NCI-H2107 treated with DMSO at 0.1 percent for 48 hours (cell line): ENCODE measurements at regions not wholly inside any gene's neighbourhood (a gene's known extent, or its start where the extent isn't known, plus 50 kb on each side); places are given as distances from the start of the nearest gene placed in this dataset.

Source experiments
- DNase-seq: peaks from one replicate; lab custom pipeline; 2025; ENCODE audit not compliant: unreplicated experiment; lab: John Stamatoyannopoulos, UW

DNA sequence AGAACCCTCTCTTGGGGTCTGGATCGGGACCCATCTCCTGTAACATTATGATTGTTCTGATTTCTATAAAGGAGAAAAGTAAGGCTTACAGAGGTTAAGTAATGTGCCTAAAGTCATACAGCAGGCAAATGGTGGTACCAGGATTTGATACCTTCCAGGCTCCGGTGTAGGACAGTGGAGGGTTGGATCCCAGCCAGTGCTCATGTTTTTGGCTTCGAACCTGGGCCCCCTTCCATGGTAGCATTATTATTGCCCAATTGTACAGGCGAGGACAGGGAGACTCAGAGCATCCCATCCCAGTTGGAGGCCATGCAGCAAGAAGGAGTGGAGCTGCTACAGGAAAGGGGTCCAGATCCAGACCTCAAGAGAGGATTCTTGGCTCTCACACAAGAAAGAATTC lies 202.7 kb downstream of the TFAP2C start:
- DNase-seq, result no peak

DNA sequence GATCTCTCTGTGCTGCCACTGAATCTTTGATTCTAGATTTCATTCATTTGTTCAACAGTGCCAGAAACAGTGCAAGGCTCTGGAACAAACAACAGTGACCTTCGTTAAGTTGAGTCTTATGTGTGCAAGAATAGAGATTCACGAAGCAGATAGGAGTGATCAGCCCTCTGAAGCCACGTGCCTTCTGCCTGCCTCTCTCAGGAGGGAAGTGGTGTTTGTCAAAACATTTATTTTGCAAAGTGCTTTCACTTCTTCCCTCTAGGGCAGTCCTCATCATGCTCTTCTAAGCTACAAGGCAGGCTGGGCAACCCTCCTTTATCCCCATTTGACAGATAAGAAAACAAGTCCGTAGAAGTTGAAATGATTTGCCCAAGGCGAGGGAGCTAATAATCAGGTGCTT lies 204.3 kb downstream of the TFAP2C start:
- no peak for DNase-seq

DNA sequence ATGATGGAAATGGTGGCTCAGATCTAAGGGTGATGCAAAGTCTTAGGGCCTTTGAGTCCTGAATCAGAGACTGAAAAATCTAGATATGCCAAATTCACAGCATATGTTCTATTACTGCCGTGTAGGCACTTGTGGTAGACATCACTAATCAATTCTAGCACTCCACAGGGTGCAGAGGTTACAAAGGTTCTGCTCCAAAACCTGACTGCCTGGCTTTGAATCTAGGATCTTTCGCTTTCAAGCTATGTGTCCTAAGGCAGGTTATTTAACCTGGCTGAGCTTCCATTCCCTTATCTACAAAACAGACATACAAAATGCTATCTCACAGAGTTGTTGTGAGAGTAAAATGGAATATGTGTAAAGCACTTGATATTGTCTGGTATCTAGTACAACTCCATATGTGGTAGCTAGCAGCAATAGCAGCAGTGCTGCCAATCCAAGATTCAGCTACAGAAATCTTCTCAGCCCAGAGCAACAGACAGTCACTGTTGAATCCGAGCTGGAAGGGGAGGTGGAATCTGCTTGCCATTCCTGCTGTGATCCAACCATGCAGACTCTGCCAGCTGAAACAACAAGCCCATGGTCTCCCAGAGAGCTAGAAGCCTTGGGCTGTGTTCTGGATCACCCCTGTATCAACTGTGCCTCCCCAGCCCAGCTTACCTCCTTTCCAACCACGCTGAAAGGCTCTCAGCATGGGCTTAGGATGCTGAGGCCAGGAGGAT lies 206.9 kb downstream of the TFAP2C start:
- no peak for DNase-seq

DNA sequence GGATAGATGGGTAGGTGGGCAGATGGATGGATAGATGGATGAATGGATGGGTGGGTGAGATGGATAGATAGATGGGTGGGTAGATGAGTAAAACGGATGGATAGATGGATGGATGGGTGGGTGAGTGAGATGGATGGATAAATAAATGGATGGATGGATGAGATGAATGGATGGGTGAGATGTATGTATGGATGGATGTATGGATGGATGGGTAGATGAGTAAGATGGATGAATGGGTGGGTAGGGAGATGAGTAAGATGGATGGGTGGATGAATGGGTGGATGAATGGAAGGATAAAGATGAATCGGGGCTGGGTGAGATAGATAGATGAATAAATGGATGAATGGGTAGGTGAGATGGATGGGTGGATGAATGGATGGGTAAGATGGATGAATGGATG lies 210.1 kb downstream of the TFAP2C start:
- no peak for DNase-seq

DNA sequence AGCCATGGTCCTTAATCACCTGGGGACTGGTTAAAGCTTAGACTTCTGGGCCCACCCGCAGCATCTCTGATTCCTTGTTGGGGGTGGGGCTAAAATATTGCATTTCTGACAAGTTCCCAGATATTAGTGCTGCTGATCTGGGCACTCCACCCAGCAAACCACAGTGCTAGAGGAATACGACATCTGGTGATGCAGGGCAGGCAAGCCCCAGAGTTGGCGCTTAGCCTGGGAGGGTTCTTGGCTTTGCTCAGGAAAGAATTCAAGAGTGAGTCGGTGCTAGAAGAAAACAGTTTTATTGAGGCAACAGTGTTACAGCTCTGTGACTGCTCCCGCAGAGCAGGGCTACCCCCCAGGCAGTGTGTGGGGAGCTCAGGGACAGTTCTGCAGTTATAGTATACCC lies 210.7 kb downstream of the TFAP2C start:
- no peak for DNase-seq

DNA sequence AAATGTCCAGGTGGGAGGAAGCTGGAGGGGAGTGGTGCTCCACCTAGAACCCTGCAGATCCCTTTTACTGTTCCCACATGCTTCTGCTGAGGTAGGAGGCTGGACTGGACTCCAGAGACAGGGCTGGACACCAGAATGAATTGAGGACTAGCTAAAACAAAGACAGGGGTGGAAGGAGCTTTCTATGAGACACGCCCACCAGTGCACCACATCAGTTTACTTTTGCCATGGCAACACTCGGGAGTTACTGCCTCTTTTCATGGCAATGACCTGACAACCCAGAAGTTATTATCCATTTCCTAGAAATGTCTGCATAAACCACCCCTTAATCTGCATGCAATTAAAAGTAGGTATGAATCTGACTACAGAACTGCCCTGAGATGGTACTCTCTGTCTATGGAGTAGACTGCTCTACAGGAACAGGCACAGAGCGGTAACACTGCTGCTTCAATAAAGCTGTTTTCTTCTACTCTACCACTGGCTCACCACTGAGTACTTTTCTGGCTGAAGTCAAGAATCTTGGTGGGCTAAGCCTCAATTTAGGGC lies 211.7 kb downstream of the TFAP2C start:
- DNase-seq, result no peak

DNA sequence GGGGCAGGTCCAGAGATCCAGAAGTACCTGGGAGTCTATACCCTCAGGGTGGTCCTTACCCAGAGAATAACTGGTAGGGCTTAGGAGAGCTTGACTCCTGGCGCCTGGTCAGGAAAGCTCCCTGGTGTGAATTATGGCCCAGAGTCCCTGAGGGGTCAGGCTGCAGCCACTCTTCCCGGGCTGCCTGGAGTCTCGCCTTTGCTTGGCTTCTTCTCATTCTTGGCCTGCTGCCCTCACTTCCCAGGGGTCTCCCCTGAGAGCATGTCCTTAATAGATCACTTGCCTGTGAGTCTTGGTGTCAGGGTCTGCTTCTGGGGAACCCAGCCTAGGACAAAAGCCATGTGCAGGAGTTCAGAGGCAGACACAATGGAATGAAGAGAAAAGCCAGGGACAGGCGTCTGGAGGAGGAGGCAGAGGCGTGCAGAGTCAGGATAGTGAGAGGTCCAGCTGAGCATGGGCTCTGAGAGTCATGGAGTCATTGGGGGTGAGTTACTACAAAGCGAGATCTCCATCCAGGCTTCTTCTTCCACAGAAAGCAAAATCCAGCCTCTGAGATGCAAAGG lies 212.3 kb downstream of the TFAP2C start:
- DNase-seq, result no peak

DNA sequence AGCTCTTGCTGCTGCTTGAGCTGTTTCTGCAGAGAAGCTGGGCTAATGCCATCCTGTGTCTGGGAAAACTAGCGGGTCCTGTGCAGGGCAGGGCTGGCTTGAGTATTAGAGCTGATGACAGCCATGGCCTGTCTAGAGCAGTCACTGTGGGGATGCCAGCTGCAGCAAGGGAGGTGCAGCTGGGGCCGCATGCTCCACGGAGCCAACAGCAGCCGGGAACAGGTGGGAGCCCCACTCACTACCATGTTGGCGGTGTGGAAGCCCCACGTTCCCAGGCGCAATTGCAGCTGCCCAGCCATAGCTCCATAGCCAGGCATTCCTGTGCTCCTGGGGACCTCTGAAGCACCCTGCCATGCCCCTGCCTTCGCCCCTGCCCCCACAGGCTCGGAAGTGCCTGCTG lies 212.9 kb downstream of the TFAP2C start:
- DNase-seq, result no peak

DNA sequence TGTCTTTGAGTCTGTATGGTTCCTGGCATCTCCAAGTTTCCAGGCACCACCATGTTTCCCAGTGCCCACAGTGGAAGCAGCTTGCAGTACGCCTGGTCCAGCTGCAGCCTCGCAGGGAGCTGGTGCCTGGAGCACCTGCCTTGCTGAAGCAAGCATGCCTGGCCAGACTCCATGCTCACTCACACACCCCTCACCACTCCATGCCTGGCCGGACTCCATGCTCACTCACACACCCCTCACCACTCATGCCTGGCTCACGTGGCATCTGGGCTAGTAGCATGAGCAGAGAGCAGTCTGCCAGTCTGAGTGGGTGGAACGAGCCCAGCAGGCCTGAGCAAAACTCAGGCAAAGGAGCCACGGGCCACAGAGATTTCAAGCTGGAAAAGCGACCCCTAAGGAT lies 214.3 kb downstream of the TFAP2C start:
- DNase-seq, result no peak

DNA sequence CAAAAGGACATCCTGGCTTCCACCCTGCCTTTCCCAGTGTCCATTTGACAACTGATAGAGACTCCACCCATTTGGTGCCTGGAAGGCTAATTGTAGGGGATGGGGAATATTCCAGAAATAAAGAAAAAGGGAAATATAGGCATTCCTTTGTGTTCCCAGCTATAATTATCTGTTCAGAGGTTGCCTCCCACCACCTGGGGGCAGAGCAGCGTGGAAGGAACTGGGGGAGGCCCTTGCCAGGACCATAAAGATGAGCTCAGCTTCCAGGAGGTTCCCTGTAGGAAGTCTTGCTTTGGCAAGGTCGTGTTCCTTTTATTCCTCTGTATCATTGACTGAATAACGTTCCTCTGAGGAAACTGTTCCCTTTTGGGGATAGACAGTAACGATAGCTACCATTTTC lies 214.7 kb downstream of the TFAP2C start:
- DNase-seq, result no peak

DNA sequence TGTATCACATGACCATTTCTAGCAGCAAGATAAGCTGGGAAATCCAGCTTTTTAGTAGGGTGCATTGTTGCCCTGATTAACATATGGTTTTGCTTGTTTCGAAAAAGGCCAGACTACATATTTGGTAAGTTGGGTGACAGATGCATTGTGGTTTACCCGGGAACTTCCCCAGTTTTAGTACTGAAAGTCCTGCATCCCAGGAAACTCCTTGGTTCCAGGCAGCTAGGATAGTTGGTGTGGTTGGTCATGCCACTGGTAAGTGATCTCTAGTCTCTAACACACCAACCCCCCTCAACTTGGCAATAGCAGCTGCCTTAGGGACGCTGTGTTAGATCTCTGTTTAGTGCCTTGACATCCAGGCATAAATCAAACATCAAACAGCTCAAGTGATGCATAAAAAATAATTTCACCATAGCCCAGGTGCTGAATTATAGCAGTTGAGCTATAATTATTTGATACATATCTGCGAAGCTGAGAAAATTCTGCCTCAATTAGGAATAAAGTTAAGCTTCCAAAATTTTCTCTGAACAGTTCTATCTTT lies 216.5 kb downstream of the TFAP2C start:
- DNase-seq, result no peak

DNA sequence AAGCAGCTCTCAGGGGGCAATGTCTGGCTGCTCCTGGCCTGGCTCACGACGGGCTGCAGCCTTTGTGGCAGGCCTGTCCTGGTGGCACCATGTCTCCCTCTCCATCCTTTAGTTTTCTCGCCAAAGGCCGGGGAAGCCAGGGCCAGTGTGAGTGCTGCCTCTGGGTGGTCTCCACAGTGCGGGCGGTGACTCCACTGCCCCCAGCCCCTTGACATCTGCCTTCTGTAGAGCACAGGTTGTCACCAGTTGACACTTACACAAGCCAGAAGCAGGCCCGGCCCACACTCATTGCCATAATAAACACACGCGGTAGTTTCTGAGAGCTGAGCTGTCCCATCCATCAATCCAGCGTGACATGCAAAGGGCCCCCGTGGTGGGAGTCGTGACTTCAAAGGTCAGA lies 219.5 kb downstream of the TFAP2C start:
- no peak for DNase-seq

DNA sequence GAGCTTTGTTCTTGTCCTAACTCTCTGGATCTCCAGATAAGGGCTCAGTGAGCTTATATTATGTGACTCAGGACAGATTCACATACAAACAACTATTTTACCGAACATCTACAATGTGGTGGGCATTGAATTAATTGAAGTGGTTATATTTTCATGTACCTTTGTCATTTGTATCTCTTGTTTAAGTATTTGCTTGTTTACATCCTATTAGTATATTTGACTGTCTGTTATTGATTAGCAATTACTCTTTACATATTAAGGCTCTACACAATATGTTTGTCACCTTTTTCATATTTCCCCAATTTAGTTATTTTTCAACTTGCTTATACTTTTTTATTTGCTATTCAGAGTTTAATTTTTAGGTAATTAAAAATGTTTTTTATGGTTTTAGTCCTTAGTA lies 222.4 kb downstream of the TFAP2C start:
- DNase-seq, result no peak

DNA sequence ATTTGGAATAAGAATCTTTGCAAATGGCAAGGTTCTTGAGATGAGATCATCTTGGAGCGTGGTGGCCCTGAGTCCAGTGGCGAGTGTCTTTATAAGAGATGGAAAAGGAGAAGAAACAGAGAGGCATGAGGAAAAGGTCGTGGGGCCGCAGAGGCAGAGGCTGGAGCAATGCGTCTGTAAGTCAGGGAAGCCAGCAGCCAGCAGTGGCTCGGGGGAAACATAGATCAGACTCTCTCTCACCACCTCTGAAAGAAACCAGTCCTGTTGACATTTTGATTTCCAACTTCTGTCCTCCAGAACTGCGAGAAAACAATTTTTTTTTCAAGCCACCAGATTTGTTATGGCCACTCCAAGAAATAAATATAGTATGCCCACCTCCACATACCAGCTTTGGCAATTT lies 226.6 kb downstream of the TFAP2C start:
- no peak for DNase-seq

DNA sequence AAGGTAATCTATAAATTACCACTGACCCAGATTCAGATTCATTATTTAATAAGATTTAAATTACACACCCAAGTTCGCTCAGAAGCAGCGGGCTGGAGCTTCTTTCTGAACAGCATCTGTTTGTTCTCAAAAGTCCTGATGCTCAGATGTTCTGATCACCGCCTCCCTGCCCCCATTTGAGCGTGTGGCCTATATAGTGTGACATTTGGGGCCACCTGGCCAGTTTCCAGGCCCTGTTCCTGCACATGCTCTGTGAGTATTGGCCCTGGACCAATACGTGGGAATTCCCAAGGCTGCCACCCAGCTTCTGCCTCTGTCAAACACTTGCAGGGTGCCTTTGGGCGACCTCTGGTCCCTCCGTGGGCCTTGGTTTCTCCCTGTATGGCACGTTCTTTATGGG lies 228.8 kb downstream of the TFAP2C start:
- no peak for DNase-seq

DNA sequence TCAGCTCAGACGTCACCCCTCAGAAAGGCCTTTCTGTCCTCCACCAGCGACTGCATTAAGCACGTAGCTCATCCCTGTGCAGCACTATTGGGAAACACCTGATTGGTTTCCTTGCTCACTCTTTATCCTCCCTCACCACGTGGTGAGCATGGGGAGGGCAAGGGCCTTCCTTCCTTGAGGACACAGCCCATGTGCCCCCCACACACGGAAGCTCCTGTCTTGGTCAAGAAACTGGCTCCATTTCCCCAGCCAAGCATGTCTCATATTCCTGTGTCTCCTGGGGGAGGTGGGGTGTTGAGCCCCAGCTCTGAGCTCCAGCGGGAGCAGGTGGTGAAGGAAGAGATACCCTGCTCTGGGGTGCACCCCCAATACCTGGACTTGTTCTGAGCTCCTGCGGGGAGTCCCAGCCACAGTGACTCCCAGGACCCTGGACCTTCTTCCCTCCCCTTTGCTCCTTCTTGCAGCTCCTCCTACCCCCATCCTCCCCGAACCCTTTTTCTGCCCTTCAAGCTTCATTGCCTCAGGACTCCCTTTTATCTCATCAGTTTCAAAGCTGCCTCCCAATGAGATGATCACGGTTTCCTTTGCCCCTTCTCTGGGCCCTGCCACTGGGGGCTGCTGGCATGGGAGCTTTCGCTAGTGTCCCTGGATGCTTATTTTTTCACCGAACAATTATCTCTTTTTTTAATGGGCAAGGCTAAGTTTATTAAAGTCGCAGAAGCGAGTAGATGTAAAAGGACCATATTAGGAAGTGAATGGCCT lies 230.1 kb downstream of the TFAP2C start:
- DNase-seq, result no peak

DNA sequence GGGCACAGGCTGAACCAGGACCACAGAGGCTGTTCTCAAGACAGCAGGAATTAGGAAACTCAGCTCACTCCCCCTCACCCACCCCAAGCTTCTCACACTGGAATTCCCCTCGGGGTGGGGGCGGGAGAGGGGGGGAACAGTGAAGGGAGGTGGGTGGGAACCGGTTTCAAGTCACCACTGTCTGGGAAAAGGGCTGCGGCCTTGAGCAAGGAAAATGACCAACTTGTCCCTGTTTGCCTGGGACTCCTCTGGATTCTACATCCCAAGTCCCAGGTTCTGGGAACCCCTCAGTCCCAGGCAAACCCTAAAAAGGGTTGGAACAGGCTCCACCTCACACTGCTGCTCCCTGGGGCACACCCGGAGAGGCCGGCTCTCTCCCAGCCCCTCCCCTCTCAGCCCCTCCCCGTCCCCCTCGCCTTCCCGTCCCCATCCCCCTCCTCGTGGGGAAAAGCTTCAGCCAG lies 230.7 kb downstream of the TFAP2C start:
- DNase-seq, result no peak

DNA sequence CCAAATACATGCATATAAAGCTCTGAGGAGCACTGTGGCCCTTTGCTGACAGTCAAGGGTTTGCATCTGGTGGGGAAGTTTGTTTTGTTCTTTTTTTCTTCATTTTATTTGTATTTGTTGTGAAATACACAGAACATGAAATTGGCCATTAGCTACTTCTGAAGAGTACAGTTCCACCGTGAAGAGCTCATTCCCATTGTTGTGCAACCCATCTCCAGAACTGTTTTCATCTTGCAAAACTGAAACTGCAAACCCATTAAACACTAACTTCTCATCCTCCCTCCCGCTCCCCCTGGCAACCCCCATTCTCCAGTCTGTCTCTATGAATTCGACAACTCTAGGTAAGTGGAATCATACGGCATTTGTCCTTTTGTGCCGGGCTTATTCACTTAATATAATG lies 231.3 kb downstream of the TFAP2C start:
- no peak for DNase-seq

DNA sequence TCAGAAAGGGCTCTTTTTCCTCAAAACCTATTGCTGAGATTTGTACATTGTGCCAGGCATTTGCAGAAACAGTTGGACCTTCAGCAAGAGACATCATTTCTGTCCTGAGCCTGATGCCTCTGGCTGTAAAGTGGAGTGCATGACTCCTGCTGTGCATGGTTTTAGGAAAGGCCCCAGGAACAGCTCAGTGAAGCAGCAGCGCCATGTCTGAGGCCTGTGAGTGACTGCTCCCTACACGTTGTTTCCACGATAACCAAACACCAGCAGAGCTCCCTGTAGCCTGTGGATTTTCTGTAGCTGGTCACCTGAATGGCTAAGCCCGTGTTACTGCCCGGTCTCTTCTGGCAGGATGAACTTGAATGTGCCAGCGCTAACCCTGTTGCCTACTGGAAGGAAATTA lies 232.5 kb downstream of the TFAP2C start:
- DNase-seq, result no peak

DNA sequence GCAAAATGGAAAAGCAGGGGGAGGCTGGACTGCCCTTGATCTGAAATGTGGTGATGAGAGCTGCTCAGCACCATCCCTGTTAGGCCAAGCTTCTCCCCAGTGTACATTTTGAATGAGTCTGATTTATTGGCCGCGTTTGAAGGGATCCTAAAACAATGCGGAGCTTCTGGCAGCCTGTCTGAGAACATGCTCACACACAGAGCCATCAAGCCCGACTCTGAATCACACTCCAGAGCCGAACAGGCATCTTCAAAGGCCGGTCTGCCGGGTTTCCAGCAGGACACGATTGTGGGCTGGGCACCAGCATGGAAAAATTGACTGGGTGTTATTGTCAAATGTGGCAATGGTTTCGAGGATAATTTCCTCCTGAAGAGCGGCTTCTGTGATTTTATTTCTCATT lies 235.9 kb downstream of the TFAP2C start:
- DNase-seq, result no peak

DNA sequence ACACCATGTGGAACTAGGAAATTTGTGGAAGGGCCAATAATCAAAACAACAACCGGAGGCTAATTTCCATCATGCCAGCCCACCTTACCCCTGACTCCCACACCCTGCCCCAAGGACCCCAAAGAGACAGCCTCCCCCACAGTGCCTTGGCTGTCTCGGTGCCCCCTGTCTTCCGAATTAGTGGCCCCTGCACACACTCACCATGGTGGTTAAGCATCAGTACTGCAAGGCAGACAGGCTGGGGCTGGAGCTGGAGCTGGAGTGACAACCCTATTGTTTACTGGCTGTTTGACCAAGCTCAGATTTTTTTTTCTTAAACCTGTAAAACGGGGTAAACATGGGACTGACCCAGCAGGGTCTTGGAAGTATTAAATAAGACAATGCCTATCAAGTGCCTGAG lies 238.0 kb downstream of the TFAP2C start:
- no peak for DNase-seq

DNA sequence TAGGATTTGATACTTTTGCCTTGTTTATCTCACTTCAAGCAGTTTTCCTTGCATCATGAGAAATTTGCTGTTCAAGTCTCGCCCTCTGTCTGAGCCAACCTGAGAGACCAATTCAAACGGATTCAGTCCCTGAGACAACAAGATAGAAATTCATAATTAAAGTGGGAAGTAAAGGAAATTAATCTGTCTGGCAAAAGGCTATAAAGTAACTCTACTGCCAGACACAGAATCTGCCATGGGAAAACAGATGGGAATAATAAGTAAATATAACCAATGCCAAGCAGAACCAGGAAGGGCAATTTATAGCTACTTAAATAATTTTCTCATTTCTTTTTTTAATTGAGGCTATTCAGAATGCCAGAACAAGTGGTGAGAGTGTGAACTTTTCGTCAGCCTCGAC lies 239.6 kb downstream of the TFAP2C start:
- DNase-seq, result no peak
